Liver (tissue), 8 donors: ENCODE measurements at regions not wholly inside any gene's neighbourhood (a gene's known extent, or its start where the extent isn't known, plus 50 kb on each side); places are given as distances from the start of the nearest gene placed in this dataset.

Source experiments
- DNase-seq: peaks from one replicate; pipeline ENCODE4 v3.0.0-alpha.2; 2017; ENCODE audit warnings: low spot score
- H3K27ac ChIP-seq, 2 donors: one replicate each; pipeline ENCODE4 v1.7.0; 2013; ENCODE audit warnings: inconsistent platforms in 2 of 2, low read length in 2 of 2, control low read depth in 1 of 2, low read depth in 1 of 2, mild to moderate bottlenecking in 1 of 2
- H3K27me3 ChIP-seq, 4 donors: one replicate each; pipeline versions ENCODE4 v1.6.1 to v1.7.0; 2013; ENCODE audit warnings: low read length in 3 of 4, inconsistent platforms in 1 of 4, mild to moderate bottlenecking in 1 of 4, moderate library complexity in 1 of 4; ENCODE audit not compliant: control insufficient read depth in 4 of 4, insufficient read depth in 4 of 4
- H3K36me3 ChIP-seq, 4 donors: one replicate each; pipeline versions ENCODE4 v1.6.1 to v1.7.0; 2013; ENCODE audit warnings: low read length in 3 of 4, mild to moderate bottlenecking in 3 of 4, low read depth in 1 of 4, moderate library complexity in 1 of 4; ENCODE audit not compliant: control insufficient read depth in 4 of 4, insufficient read depth in 3 of 4
- H3K4me1 ChIP-seq, 4 donors: one replicate each; pipeline versions ENCODE4 v1.6.1 to v1.7.0; 2013; ENCODE audit warnings: low read length in 3 of 4, mild to moderate bottlenecking in 3 of 4, moderate library complexity in 1 of 4; ENCODE audit not compliant: control insufficient read depth in 4 of 4, insufficient read depth in 4 of 4
- H3K4me3 ChIP-seq, 3 donors: one replicate each; pipeline versions ENCODE4 v1.6.1 to v1.7.0; 2013; ENCODE audit warnings: low read length in 3 of 3, control low read depth in 1 of 3, low read depth in 1 of 3, mild to moderate bottlenecking in 1 of 3
- H3K9ac ChIP-seq, 2 donors: one replicate each; pipeline ENCODE4 v1.7.0; 2013; ENCODE audit warnings: low read length in 2 of 2, mild to moderate bottlenecking in 2 of 2, moderate library complexity in 2 of 2, control low read depth in 1 of 2, low read depth in 1 of 2
- H3K9me3 ChIP-seq, 4 donors: one replicate each; pipeline versions ENCODE4 v1.6.1 to v1.7.0; 2013; ENCODE audit warnings: low read length in 3 of 4; ENCODE audit not compliant: control insufficient read depth in 4 of 4
- EGR1 ChIP-seq, 2 donors: IDR thresholded peaks; 2 replicates each; pipeline ENCODE4 v1.6.1; 2016 to 2018; ENCODE audit warnings: antibody characterized with exemption in 2 of 2, low read depth in 2 of 2
- FOXA1 ChIP-seq: IDR thresholded peaks from 2 replicates; pipeline ENCODE4 v1.6.1; 2016; ENCODE audit warnings: antibody characterized with exemption
- FOXA2 ChIP-seq: IDR thresholded peaks from 2 replicates; pipeline ENCODE4 v1.6.1; 2016; ENCODE audit warnings: antibody characterized with exemption
- GABPA ChIP-seq, 2 donors: IDR thresholded peaks in 1 of 2; conservative IDR thresholded peaks in 1 of 2; 2 replicates each; pipeline ENCODE4 v1.6.1; 2016; ENCODE audit warnings: antibody characterized with exemption in 2 of 2, mild to moderate bottlenecking in 1 of 2, moderate library complexity in 1 of 2
- HNF4A ChIP-seq, 2 donors: conservative IDR thresholded peaks; 2 replicates each; pipeline ENCODE4 v1.6.1; 2016; ENCODE audit warnings: antibody characterized with exemption in 2 of 2, mild to moderate bottlenecking in 2 of 2
- HNF4G ChIP-seq: IDR thresholded peaks from 2 replicates; pipeline ENCODE4 v1.6.1; 2016; ENCODE audit warnings: antibody characterized with exemption
- JUND ChIP-seq, 2 donors: IDR thresholded peaks; 2 replicates each; pipeline ENCODE4 v1.6.1; 2016; ENCODE audit warnings: antibody characterized with exemption in 2 of 2
- NR2F2 ChIP-seq: IDR thresholded peaks from 2 replicates; pipeline ENCODE4 v1.6.1; 2016; ENCODE audit warnings: antibody characterized with exemption
- RAD21 ChIP-seq, 2 donors: IDR thresholded peaks; 2 replicates each; pipeline ENCODE4 v1.6.1; 2016; ENCODE audit warnings: antibody characterized with exemption in 2 of 2, mild to moderate bottlenecking in 2 of 2
- RXRA ChIP-seq, 2 donors: IDR thresholded peaks; 2 replicates each; pipeline ENCODE4 v1.6.1; 2017 to 2018; ENCODE audit warnings: antibody characterized with exemption in 2 of 2, mild to moderate bottlenecking in 1 of 2
- SP1 ChIP-seq: IDR thresholded peaks from 2 replicates; pipeline ENCODE4 v1.6.1; 2018; ENCODE audit warnings: antibody characterized with exemption, mild to moderate bottlenecking
- TAF1 ChIP-seq: conservative IDR thresholded peaks from 2 replicates; pipeline ENCODE4 v1.6.1; 2016; ENCODE audit warnings: antibody characterized with exemption, mild to moderate bottlenecking
- YY1 ChIP-seq: IDR thresholded peaks from 2 replicates; pipeline ENCODE4 v1.6.1; 2016; ENCODE audit warnings: antibody characterized with exemption, mild to moderate bottlenecking
- WGBS: extraction: QIAGEN DNeasy Blood & Tissue Kit; methylation state at CpG from one replicate; pipeline ENCODE4 v1.1.7; 2013; 5-methylcytosine and 5-hydroxymethylcytosine counted together
- TF ChIP-seq, protein P1 (sequence below): IDR thresholded peaks from 2 replicates; pipeline ENCODE4 v1.6.1; 2016; ENCODE audit warnings: antibody characterized with exemption, mild to moderate bottlenecking
- TF ChIP-seq, protein P2 (sequence below): IDR thresholded peaks from 2 replicates; pipeline ENCODE4 v1.6.1; 2016; ENCODE audit warnings: antibody characterized with exemption
- TF ChIP-seq, protein P3 (sequence below): IDR thresholded peaks from 2 replicates; pipeline ENCODE4 v1.6.1; 2016; ENCODE audit warnings: antibody characterized with exemption
- TF ChIP-seq, protein P4 (sequence below): IDR thresholded peaks from 2 replicates; pipeline ENCODE4 v1.6.1; 2016; ENCODE audit warnings: antibody characterized with exemption
- TF ChIP-seq, protein P5 (sequence below): fragments of 150-350 bp; IDR thresholded peaks from 2 replicates; pipeline ENCODE4 v1.5.1; 2017; ENCODE audit warnings: improper control_type of control experiment, low read depth, low read length; ENCODE audit not compliant: missing input control
- donor health status: healthy.
- donor health status: healthy.
- donor health status: healthy.
- donor health status: healthy.
- donor health status: healthy.

DNA sequence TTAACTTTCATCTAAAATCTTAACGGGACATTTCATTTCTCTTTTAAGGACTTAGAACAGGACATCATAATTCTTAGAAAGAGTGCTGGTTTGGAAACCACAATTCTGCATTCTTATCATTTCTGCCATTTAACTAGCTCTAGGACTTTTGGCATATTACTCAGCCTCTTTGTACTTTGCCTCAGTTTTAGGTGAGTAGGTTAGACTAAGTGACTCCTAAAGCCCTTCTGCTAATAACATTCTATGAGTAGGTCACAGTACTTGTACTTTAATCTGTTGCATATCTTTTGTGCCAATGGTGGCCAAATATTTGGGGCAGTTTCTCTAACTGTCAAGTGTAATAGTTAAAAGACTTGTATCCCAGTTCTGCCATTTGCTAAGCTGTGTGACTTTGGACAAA is 115.4 kb upstream of the NUDT6 start:
- Histone ChIP-seq H3K36me3 (peaks cover 0 to 3% (median 0%) of the 10 kb centered on the region in 4 donors), H3K9ac (no peak overlapping the region), H3K4me3 (no peak overlapping the region), H3K4me1 (no peaks in the 10 kb centered on the region), H3K27ac (no peak overlapping the region), H3K27me3 (no peaks in the 10 kb centered on the region), H3K9me3 (peaks cover 0 to 7% (median 2%) of the 10 kb centered on the region in 4 donors)
- 84% methylated on average over 1 of the region's 1 CpG for WGBS
- TF ChIP-seq HNF4G (no peak), JUND (IDR thresholded peaks at IDR 0.05) (no peak), SP1 (no peak), YY1 (no peak), FOXA2 (no peak), HNF4A (conservative IDR thresholded peaks at IDR 0.05) (no peak), TAF1 (no peak), NR2F2 (no peak), GABPA (IDR thresholded peaks at IDR 0.05 in 1 of 2, conservative IDR thresholded peaks at IDR 0.05 in 1 of 2) (no peak), FOXA1 (no peak), RXRA (IDR thresholded peaks at IDR 0.05) (no peak), EGR1 (IDR thresholded peaks at IDR 0.05; ENCODE audit: low read depth in 2 of 2) (no peak), RAD21 (IDR thresholded peaks at IDR 0.05) (no peak)
- TF ChIP-seq, protein P1, sequence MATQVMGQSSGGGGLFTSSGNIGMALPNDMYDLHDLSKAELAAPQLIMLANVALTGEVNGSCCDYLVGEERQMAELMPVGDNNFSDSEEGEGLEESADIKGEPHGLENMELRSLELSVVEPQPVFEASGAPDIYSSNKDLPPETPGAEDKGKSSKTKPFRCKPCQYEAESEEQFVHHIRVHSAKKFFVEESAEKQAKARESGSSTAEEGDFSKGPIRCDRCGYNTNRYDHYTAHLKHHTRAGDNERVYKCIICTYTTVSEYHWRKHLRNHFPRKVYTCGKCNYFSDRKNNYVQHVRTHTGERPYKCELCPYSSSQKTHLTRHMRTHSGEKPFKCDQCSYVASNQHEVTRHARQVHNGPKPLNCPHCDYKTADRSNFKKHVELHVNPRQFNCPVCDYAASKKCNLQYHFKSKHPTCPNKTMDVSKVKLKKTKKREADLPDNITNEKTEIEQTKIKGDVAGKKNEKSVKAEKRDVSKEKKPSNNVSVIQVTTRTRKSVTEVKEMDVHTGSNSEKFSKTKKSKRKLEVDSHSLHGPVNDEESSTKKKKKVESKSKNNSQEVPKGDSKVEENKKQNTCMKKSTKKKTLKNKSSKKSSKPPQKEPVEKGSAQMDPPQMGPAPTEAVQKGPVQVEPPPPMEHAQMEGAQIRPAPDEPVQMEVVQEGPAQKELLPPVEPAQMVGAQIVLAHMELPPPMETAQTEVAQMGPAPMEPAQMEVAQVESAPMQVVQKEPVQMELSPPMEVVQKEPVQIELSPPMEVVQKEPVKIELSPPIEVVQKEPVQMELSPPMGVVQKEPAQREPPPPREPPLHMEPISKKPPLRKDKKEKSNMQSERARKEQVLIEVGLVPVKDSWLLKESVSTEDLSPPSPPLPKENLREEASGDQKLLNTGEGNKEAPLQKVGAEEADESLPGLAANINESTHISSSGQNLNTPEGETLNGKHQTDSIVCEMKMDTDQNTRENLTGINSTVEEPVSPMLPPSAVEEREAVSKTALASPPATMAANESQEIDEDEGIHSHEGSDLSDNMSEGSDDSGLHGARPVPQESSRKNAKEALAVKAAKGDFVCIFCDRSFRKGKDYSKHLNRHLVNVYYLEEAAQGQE: no peak
- TF ChIP-seq, protein P2, sequence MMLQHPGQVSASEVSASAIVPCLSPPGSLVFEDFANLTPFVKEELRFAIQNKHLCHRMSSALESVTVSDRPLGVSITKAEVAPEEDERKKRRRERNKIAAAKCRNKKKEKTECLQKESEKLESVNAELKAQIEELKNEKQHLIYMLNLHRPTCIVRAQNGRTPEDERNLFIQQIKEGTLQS: no peak
- TF ChIP-seq, protein P3, sequence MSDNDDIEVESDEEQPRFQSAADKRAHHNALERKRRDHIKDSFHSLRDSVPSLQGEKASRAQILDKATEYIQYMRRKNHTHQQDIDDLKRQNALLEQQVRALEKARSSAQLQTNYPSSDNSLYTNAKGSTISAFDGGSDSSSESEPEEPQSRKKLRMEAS: no peak
- TF ChIP-seq, protein P4, sequence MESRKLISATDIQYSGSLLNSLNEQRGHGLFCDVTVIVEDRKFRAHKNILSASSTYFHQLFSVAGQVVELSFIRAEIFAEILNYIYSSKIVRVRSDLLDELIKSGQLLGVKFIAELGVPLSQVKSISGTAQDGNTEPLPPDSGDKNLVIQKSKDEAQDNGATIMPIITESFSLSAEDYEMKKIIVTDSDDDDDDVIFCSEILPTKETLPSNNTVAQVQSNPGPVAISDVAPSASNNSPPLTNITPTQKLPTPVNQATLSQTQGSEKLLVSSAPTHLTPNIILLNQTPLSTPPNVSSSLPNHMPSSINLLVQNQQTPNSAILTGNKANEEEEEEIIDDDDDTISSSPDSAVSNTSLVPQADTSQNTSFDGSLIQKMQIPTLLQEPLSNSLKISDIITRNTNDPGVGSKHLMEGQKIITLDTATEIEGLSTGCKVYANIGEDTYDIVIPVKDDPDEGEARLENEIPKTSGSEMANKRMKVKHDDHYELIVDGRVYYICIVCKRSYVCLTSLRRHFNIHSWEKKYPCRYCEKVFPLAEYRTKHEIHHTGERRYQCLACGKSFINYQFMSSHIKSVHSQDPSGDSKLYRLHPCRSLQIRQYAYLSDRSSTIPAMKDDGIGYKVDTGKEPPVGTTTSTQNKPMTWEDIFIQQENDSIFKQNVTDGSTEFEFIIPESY: no peak
- TF ChIP-seq, protein P5, sequence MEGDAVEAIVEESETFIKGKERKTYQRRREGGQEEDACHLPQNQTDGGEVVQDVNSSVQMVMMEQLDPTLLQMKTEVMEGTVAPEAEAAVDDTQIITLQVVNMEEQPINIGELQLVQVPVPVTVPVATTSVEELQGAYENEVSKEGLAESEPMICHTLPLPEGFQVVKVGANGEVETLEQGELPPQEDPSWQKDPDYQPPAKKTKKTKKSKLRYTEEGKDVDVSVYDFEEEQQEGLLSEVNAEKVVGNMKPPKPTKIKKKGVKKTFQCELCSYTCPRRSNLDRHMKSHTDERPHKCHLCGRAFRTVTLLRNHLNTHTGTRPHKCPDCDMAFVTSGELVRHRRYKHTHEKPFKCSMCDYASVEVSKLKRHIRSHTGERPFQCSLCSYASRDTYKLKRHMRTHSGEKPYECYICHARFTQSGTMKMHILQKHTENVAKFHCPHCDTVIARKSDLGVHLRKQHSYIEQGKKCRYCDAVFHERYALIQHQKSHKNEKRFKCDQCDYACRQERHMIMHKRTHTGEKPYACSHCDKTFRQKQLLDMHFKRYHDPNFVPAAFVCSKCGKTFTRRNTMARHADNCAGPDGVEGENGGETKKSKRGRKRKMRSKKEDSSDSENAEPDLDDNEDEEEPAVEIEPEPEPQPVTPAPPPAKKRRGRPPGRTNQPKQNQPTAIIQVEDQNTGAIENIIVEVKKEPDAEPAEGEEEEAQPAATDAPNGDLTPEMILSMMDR: no peak
- no peak for DNase-seq
